ENCODE measurements at regions not wholly inside any gene's neighbourhood (a gene's known extent, or its start where the extent isn't known, plus 50 kb on each side); places are given as distances from the start of the nearest gene placed in this dataset.
"Not testable (repeated sequence)": the region's sequence is repeated elsewhere in the genome, so short reads cannot be mapped to it uniquely, and the experiment has no call there.

GRCh38 chr21:32884062-32884461 lies 112.5 kb upstream of the PAXBP1 start:
- no peak for DNase-seq (ENCODE audit: low spot score)

GRCh38 chr21:32886339-32886738 lies 114.8 kb upstream of the PAXBP1 start:
- no peak for DNase-seq (ENCODE audit: low spot score)

GRCh38 chr21:32887026-32887425 lies 115.5 kb upstream of the PAXBP1 start:
- no peak for DNase-seq (ENCODE audit: low spot score)

GRCh38 chr21:32888971-32889370 lies 117.4 kb upstream of the PAXBP1 start:
- DNase-seq (ENCODE audit: low spot score), result no peak

- no peak for DNase-seq (ENCODE audit: low spot score)
Measured at GRCh38 chr21:32889596-32889995, 118.0 kb upstream of the PAXBP1 start.

- no peak for DNase-seq (ENCODE audit: low spot score)
Measured at GRCh38 chr21:32894321-32894720, 122.8 kb upstream of the PAXBP1 start.

- no peak for DNase-seq (ENCODE audit: low spot score)
Measured at GRCh38 chr21:32900814-32901213, 124.9 kb upstream of the OLIG2 start.

GRCh38 chr21:32907521-32907920 lies 118.2 kb upstream of the OLIG2 start:
- DNase-seq (ENCODE audit: low spot score), result no peak

- no peak for DNase-seq (ENCODE audit: low spot score)
Measured at GRCh38 chr21:32908534-32908933, 117.2 kb upstream of the OLIG2 start.

GRCh38 chr21:32909393-32909792 lies 116.3 kb upstream of the OLIG2 start:
- DNase-seq (ENCODE audit: low spot score), result no peak

- DNase-seq (ENCODE audit: low spot score), result no peak
Measured at GRCh38 chr21:32914424-32915039, 111.2 kb upstream of the OLIG2 start.

- DNase-seq (ENCODE audit: low spot score), result no peak
Measured at GRCh38 chr21:32915099-32915498, 110.6 kb upstream of the OLIG2 start.

GRCh38 chr21:32916088-32916487 lies 109.6 kb upstream of the OLIG2 start:
- no peak for DNase-seq (ENCODE audit: low spot score)

GRCh38 chr21:32916522-32917099 lies 109.1 kb upstream of the OLIG2 start:
- DNase-seq (ENCODE audit: low spot score), result no peak

- no peak for DNase-seq (ENCODE audit: low spot score)
Measured at GRCh38 chr21:32917362-32918135, 108.2 kb upstream of the OLIG2 start.

GRCh38 chr21:32918478-32919120 lies 107.1 kb upstream of the OLIG2 start:
- no peak for DNase-seq (ENCODE audit: low spot score)

- no peak for DNase-seq (ENCODE audit: low spot score)
Measured at GRCh38 chr21:32920474-32920873, 105.3 kb upstream of the OLIG2 start.

GRCh38 chr21:32921632-32922230 lies 104.0 kb upstream of the OLIG2 start:
- DNase-seq (ENCODE audit: low spot score), result peak; percentile 8

GRCh38 chr21:32925098-32925497 lies 100.6 kb upstream of the OLIG2 start:
- DNase-seq (ENCODE audit: low spot score), result no peak

- no peak for DNase-seq (ENCODE audit: low spot score)
Measured at GRCh38 chr21:32929633-32930038, 96.1 kb upstream of the OLIG2 start.

GRCh38 chr21:32930673-32931072 lies 95.1 kb upstream of the OLIG2 start:
- no peak for DNase-seq (ENCODE audit: low spot score)

- not testable (repeated sequence) for DNase-seq (ENCODE audit: low spot score)
Measured at GRCh38 chr21:32934068-32934467, 91.7 kb upstream of the OLIG2 start.

- no peak for DNase-seq (ENCODE audit: low spot score)
Measured at GRCh38 chr21:32934829-32935228, 90.9 kb upstream of the OLIG2 start.

Data from kidney capillary endothelial cell (primary cell).